HG02759 (cell line): ENCODE measurements at regions not wholly inside any gene's neighbourhood (a gene's known extent, or its start where the extent isn't known, plus 50 kb on each side); places are given as distances from the start of the nearest gene placed in this dataset.

Experiments
- ATAC-seq: cut with Tn5 transposase; IDR thresholded peaks from one replicate; pipeline ENCODE4 v1.9.1; 2021; ENCODE audit warnings: mild to moderate bottlenecking, moderate library complexity; ENCODE audit not compliant: unreplicated experiment

- ATAC-seq: no peak
Measured at GRCh38 chr11:115695677-115696364, 191.6 kb upstream of the CADM1 start.

GRCh38 chr11:115693002-115693401 lies 188.8 kb upstream of the CADM1 start:
- no peak for ATAC-seq

DNA sequence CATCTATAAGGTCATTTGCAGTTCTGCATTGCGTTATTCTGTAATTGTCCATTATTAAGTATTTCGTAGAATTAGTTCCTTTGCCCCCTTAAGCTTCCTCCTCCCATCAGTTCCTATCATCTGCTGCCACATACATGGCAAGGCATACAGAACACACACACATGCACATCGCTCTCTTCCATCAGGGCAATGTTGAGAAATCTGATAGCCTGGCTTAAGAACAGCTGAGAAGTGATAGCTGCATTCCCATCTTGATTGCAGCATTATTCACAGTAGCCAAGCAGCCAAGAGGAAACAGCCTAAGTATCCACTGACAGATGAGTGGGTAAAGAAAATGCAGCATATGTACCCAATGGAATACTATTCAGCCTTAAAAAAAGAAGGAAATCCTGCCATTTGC lies 186.8 kb upstream of the CADM1 start:
- no peak for ATAC-seq

DNA sequence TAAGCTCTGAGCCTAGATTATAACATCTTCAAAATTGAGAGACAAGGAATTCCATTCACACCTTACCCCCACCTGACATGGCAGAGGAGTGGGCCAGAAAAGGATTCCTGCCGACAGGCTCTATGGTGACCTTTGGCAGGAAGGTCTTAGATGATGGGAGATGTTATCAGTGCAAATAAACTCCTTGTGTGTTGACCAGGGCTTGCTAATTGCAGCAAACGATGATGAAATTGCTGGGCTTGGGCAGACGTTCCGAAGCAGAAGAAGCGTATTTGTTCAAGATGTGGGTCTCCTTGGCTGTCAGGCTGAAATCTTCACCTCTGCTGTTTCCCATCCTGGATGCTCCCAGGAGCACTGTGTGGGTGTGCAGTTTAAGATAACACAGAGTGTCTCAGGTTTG lies 183.7 kb upstream of the CADM1 start:
- no peak for ATAC-seq

DNA sequence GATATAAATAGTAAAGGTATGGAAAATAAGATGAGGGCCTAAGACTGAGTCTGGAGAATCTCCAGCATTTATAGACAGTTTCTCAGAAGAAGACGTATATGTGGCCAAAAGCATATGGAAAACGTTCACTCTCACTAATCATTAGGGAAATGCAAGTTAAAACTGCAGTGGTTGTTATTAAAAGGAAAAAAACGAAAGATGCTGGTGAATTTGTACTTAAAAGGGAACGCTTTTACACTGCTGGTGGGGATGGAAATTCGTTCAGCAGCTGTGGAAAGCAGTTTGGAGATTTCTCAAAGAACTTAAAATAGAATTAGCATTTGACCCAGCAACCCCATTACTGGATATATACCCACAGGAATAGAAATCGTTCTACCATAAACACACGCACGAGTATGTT lies 180.5 kb upstream of the CADM1 start:
- no peak for ATAC-seq

DNA sequence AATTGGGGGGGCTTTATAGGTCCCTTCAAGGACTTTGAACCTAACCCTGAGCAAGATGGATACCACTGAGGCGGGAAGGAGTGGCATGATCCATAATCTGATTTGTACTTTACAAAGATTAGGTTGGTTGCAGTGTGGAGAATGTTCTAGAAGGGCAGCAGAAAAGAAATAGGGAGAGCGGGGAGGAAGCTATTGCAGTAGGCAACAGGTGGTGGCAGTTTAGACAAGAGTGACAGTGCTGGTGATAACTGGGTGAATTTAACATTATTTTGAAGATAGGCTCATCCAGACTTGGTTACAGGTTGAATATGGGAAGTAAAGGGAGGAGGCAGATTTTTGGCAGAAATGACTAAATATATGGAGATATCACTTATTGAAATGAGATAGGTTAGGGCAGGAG lies 179.9 kb upstream of the CADM1 start:
- ATAC-seq: no peak

GRCh38 chr11:115682888-115683287 lies 178.7 kb upstream of the CADM1 start:
- ATAC-seq: no peak

DNA sequence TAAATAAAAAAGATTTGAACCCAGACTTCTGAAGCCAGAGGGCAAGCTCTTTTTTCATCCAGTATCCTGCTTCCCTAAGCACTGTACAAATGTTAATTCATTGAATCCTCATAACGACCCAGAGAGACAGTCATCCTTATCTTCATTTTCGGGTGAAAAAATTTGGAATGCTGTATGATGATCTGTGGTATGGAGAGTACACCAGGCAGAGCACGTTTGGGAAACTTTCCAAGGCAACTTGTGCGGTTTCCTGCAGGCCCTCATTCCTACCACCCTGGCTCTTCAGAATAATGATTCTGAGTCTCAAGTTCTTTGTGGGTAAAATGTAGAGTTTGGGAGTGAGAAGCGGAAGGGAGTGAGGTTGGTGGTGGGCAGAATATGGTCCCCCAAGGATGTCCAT lies 177.9 kb upstream of the CADM1 start:
- no peak for ATAC-seq

- ATAC-seq: no peak
Measured at GRCh38 chr11:115679945-115680344, 175.7 kb upstream of the CADM1 start.

- no peak for ATAC-seq
Measured at GRCh38 chr11:115678942-115679341, 174.7 kb upstream of the CADM1 start.

- no peak for ATAC-seq
Measured at GRCh38 chr11:115677190-115677589, 173.0 kb upstream of the CADM1 start.

DNA sequence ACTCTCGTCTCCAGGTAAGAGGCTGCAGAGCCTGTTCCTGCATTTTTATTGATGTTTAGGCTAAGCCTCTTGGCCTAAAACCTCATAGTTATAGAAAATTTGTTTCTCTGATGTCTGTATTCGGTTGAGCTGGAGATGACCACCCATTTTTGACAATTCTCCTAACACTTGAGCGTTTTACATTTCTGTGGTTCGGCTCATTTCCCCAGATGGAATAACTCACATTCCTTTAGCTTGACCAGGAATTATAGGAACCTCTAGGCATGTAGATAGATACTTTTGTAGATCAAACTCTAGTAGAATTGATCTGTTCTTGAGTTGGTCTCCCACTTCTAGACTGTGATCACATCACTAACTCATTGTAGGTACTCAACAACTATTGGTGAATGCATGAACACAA lies 172.6 kb upstream of the CADM1 start:
- ATAC-seq: no peak

DNA sequence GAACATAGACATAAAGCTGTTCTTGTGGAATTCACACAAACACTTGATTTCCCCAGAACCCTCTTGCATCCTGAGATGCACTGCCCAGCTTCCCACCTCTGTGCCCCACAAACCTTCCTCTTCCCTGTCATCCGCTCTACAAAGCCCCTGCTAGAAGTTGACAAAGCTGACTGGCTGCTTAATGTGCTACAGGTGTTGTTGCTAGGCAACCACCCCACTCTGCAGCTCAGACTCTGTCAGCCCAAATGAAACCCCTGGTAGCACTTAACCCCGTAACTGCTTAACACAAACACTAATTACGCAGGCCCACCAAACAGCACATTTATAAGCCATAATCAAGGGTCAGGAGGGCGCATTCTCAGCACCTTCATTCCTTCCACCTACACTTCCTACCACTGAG lies 172.0 kb upstream of the CADM1 start:
- no peak for ATAC-seq

DNA sequence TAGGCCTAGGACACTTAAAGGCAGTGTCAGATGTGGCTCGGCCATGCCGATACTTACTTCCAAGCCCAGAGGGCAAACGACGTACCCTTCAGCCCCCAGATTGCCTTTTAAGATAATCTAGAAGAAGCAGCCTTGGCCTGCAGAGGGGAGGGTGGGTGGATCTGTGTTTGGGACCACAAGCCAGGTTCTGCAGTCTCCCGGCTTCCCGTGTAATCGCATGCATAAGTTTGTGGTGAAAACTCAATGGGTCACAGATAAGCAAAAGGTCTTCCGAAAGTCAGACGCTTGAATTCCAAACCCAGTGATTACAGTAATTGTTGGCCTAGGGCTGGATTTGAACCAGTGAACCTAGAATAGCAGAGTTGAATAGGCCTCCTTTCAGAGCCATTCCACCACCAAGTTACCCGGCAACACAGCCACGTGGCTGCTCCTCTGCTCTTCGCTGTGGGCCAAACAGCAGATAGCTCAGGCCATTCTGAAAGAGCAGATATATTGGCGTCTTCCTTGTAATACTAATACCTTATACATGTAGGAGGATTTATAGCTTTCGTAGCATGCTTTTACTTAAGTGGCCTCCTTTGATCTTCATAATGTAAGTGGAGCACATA lies 170.8 kb upstream of the CADM1 start:
- no peak for ATAC-seq

- no peak for ATAC-seq
Measured at GRCh38 chr11:115674176-115674936, 170.1 kb upstream of the CADM1 start.

DNA sequence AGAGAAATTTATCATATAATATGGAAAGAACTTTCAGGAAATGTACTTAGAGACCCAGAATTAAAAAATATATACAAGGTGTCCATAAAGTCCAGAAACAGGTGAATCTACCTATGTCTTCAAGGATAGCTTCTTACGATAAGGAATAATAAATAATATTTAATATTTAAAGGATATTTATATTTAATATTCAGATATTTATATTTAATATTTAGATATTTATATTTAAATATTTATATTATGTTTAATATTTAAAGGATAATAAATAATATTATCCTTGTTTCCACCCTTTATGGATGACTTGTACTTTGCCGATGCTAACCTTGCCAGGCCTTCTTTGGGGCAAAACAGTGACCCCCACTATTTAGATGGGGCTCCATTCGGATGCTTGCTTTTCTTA lies 169.5 kb upstream of the CADM1 start:
- ATAC-seq: no peak

GRCh38 chr11:115672999-115673411 lies 168.8 kb upstream of the CADM1 start:
- no peak for ATAC-seq

GRCh38 chr11:115672412-115672811 lies 168.2 kb upstream of the CADM1 start:
- no peak for ATAC-seq

DNA sequence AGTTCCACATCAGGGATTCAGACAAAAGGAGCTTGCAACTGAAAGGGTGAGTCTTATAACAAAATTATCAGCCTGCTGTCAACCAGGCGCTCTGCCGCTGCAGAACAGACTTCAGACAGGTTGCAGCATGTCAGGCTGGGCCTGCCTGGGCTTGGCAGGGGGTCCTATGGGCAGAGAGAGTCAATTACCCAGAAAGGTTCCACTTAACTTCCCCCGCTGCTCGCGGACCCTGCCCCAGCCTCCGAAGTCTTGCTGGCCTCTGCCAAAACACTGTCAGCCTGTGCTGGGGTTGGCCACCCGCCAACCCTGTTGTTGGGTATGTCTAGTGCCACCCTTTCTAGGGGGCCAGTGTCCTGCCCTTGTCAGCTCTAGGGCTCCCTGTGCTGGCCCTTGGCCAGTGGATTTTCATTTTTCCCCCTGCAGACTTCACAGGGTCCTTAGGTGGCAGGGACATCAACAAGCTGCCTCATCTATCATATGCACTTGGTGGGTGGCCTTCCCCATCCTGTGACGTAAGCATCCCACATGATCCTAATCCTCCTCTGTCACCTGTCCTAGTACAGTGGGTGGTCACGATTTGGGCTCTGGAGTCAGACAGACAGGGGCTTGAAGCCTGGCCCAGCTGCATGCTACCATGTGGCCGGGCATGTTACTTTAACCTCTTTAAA lies 166.5 kb upstream of the CADM1 start:
- no peak for ATAC-seq

- no peak for ATAC-seq
Measured at GRCh38 chr11:115665958-115666357, 161.7 kb upstream of the CADM1 start.

GRCh38 chr11:115665175-115665821 lies 161.1 kb upstream of the CADM1 start:
- ATAC-seq: no peak
